Esophagus squamous epithelium (tissue), 5 donors: ENCODE measurements at regions not wholly inside any gene's neighbourhood (a gene's known extent, or its start where the extent isn't known, plus 50 kb on each side); places are given as distances from the start of the nearest gene placed in this dataset.

Experiments
- DNase-seq: peaks from one replicate; lab custom pipeline; 2025; lab: John Stamatoyannopoulos, UW
- H3K27ac ChIP-seq, 4 donors: fragments of 200-600 bp; sonication (generic); one replicate each; pipeline ENCODE4 v1.5.1; 2016 to 2019; ENCODE audit warnings: mild to moderate bottlenecking in 1 of 4
- H3K27me3 ChIP-seq, 4 donors: fragments of 200-600 bp; sonication (generic); 1 replicate in 3 of 4; 2 replicates in 1 of 4; pipeline versions ENCODE4 v1.5.1 to v1.6.0; 2017 to 2021; ENCODE audit warnings: antibody characterized with exemption in 1 of 4
- H3K36me3 ChIP-seq, 3 donors: fragments of 200-600 bp; sonication (generic); one replicate each; pipeline ENCODE4 v1.5.1; 2016 to 2019
- H3K4me1 ChIP-seq, 3 donors: fragments of 200-600 bp; sonication (generic); one replicate each; pipeline ENCODE4 v1.5.1; 2017 to 2019
- H3K4me3 ChIP-seq, 4 donors: fragments of 200-600 bp; sonication (generic); 1 replicate in 3 of 4; 2 replicates in 1 of 4; pipeline ENCODE4 v1.5.1; 2016 to 2019; ENCODE audit warnings: mild to moderate bottlenecking in 2 of 4, moderate library complexity in 1 of 4
- H3K9me3 ChIP-seq, 3 donors: fragments of 200-600 bp; sonication (generic); one replicate each; pipeline ENCODE4 v1.5.1; 2016 to 2019
- POLR2A ChIP-seq, 4 donors: fragments of 450-650 bp; IDR thresholded peaks; one replicate each; pipeline ENCODE4 v1.6.1; 2017; ENCODE audit warnings: antibody characterized with exemption in 4 of 4, mild to moderate bottlenecking in 4 of 4, moderate library complexity in 3 of 4
- WGBS, 2 donors: methylation state at CpG; one replicate each; pipeline ENCODE4 v1.1.5; 2018; 5-methylcytosine and 5-hydroxymethylcytosine counted together
- intact Hi-C: fragments of 100-400 bp; cut with DNase I; formaldehyde crosslinking; loops from one replicate; pipeline ENCODE4 v1.15.0; 2022
- TF ChIP-seq, protein P1 (sequence below), 6 experiments: fragments of 450-650 bp in 4 of 6; fragments of 200-600 bp in 2 of 6; sonication (generic) in 2 of 6; IDR thresholded peaks; one replicate each; pipeline ENCODE4 v1.5.1; 2016 to 2019; ENCODE audit warnings: antibody characterized with exemption in 6 of 6, mild to moderate bottlenecking in 4 of 6, moderate library complexity in 4 of 6
- donor health status: DM: yes; HTN: yes; CAD: no.

DNA sequence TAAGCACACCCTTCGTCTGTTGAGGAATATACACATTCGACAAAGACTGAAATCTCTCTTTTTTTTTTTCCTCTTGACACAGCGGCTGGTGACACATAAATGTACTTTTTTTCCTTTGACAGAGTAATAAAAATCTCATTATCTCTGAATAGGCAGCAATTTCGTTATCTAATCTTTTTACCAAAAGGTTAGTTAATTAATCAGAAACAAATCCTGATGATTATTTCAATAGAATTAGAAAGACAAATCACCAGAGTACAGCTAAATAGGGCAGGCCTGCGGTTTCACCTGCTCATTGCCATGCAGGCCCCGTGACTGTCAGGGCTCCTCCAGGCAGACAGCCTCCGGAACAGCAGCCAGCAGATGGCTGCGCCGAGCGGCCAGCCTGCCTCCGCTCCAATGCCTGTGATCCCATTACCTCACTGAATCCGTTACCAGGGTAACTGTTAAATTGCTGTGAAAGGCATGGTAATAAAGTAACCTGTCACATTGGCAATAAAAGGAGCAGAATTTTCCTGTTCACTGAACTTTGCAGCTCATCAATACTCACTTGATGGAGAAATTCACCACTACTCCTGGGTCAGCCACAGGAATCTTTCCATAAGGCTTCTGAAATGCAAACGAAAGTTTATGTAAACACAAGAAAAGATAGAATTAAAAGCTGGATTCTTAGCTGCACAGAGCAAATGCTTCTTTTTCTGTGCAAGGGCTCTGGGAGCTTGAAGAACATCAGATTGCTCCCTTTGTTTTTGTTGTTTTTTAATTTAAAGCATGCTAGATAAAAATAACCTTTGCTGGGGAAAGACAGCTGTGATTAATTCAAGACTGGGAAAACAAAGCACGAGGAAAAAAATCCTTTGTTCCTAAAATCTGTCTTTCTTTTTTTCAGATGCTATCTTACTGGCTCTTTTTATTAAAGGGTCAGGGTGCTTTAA lies 666.4 kb upstream of the ZNF608 start:
- H3K9me3 ChIP-seq = no peaks in the 10 kb centered on the region
- DNase-seq = no peak
- no peaks in the 10 kb centered on the region for H3K36me3 ChIP-seq
- 23 to 25% methylated on average over 14 of the region's 14 CpGs for WGBS, 2 donors
- peaks cover 18 to 55% (median 38%) of the 10 kb centered on the region in 3 donors for H3K4me1 ChIP-seq
- intact Hi-C loops = no loop called here
- peak overlapping the region; percentile 65 to 83 (median 77) for H3K27ac ChIP-seq
- H3K27me3 ChIP-seq = no peaks in the 10 kb centered on the region
- no peak for TF ChIP-seq POLR2A (IDR thresholded peaks at IDR 0.05)
- TF ChIP-seq, protein P1, sequence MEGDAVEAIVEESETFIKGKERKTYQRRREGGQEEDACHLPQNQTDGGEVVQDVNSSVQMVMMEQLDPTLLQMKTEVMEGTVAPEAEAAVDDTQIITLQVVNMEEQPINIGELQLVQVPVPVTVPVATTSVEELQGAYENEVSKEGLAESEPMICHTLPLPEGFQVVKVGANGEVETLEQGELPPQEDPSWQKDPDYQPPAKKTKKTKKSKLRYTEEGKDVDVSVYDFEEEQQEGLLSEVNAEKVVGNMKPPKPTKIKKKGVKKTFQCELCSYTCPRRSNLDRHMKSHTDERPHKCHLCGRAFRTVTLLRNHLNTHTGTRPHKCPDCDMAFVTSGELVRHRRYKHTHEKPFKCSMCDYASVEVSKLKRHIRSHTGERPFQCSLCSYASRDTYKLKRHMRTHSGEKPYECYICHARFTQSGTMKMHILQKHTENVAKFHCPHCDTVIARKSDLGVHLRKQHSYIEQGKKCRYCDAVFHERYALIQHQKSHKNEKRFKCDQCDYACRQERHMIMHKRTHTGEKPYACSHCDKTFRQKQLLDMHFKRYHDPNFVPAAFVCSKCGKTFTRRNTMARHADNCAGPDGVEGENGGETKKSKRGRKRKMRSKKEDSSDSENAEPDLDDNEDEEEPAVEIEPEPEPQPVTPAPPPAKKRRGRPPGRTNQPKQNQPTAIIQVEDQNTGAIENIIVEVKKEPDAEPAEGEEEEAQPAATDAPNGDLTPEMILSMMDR (IDR thresholded peaks at IDR 0.05) = peak in 5 of 6 experiments; percentile 7 to 51 (median 24)
- H3K4me3 ChIP-seq = peak overlapping the region in 1 of 4 donors; percentile 12

DNA sequence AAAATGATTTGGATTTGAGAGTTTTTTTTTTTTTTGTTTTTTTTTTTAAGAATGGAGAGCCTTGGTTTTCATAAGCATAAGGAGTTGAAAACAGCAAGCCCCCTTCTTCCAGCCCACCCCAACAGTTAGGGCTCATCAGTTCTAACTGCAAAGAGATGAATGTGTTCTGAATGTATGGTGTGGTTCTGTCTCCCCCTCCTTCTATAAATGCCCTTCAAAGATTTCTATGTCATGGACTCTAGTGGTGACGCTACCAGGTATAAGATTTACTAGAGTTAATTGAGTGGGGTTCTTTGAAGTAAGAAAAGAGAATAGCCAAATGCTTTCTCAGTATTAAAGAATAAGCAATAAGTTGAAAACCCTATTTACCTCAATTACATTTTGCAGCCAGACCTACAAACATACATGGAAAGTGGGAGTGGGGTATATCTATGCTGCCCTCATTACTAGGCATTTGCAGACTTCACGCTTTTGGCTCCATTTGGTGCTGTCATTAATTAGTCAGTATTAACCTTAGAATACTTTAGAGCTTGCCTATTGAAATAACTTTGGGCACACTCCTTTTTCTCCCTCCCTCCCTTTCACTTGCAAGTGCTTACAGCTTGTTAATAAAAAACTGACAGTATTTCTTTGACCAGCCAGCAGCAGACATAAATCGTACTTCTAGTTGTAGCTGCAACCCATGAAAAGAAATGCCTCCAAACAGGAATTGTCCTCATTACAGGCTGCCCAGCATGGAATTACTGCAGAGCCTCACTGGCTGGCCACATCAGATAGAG lies 667.2 kb upstream of the ZNF608 start:
- no peaks in the 10 kb centered on the region for H3K27me3 ChIP-seq
- DNase-seq = no peak
- TF ChIP-seq, protein P1 (IDR thresholded peaks at IDR 0.05) = no peak
- no peak for TF ChIP-seq POLR2A (IDR thresholded peaks at IDR 0.05)
- peaks cover 18 to 47% (median 38%) of the 10 kb centered on the region in 3 donors for H3K4me1 ChIP-seq
- intact Hi-C loops = no loop called here
- H3K36me3 ChIP-seq = no peaks in the 10 kb centered on the region
- no peak overlapping the region for H3K4me3 ChIP-seq
- 81 to 84% methylated on average over 3 of the region's 3 CpGs for WGBS, 2 donors
- H3K27ac ChIP-seq = peak overlapping the region in 1 of 4 donors; percentile 83
- H3K9me3 ChIP-seq = no peaks in the 10 kb centered on the region

DNA sequence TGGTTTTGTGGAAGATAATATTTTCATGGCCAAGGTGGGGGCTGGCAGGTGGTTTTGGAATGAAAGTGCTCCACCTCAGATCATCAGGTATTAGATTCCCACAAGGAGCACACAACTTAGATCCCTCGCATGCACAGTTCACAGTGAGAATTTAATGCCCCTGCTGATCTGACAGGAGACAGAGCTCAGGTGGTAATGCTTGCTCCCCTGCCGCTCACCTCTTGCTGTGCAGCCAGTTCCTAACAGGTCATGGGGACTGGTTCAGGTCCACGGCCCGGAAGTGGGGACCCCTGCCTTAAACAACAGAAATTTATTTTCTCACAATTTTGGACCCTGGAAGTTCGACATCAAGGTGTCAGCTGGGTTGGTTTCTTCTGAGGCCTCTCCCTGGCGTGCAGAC lies 668.7 kb upstream of the ZNF608 start:
- Histone ChIP-seq H3K36me3 (no peaks in the 10 kb centered on the region), H3K4me3 (no peak overlapping the region), H3K27ac (no peak overlapping the region), H3K9me3 (no peaks in the 10 kb centered on the region), H3K27me3 (no peaks in the 10 kb centered on the region), H3K4me1 (peaks cover 15 to 32% (median 31%) of the 10 kb centered on the region in 3 donors)
- DNase-seq = no peak
- WGBS, 2 donors = 78 to 93% methylated on average over 6 of the region's 6 CpGs
- intact Hi-C loops = no loop called here
- TF ChIP-seq, protein P1 (IDR thresholded peaks at IDR 0.05) = no peak

DNA sequence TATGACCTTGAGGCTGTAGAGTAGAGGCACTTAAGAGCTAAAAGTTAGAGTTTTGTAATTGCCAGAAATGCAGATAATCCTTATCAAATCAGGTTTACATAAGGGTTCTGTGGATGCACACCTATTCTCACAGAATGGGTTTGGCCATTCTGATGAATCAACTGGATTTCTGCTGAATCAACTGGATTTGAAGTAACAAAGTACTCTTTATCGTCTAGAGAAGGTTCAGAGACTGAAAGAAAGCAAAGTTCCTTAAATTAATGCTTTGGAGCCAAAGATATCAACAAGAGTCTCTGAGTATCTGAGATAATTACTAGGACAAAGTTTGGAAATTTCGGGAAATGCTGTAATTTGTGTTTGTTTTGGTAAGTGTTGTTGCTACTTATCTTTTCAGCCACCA lies 669.6 kb upstream of the ZNF608 start:
- 77 to 81% methylated on average over 2 of the region's 2 CpGs for WGBS, 2 donors
- TF ChIP-seq, protein P1 (IDR thresholded peaks at IDR 0.05) = no peak
- TF ChIP-seq POLR2A (IDR thresholded peaks at IDR 0.05) = no peak

DNA sequence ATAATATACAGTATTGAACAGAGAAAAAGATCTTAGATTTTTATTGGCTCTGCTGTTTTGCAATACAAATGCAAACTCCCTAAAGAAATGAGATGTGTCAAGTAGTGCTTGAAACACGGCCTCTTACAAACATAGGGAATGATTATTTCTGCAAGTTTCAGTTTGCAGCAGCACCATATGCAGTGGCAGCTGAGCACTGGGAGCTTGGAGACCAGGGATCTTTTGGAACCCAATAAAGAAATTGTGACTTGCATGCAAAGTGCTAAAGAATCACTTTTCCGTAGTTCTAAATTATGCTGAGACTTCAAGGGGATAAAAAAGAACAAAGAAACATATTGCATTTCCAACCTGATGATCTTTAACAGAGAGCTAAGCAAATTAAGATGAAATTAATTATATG lies 674.6 kb upstream of the ZNF608 start:
- H3K27ac ChIP-seq = no peak overlapping the region
- H3K4me1 ChIP-seq = no peaks in the 10 kb centered on the region
- TF ChIP-seq POLR2A (IDR thresholded peaks at IDR 0.05) = no peak
- TF ChIP-seq, protein P1 (IDR thresholded peaks at IDR 0.05) = no peak
- no peaks in the 10 kb centered on the region for H3K36me3 ChIP-seq
- intact Hi-C loops = no loop called here
- 73 to 88% methylated on average over 2 of the region's 2 CpGs for WGBS, 2 donors
- H3K9me3 ChIP-seq = no peaks in the 10 kb centered on the region
- no peak for DNase-seq
- no peaks in the 10 kb centered on the region for H3K27me3 ChIP-seq
- H3K4me3 ChIP-seq = no peak overlapping the region

More for the DNA sequence above, 669.6 kb upstream of the ZNF608 start:
- no peaks in the 10 kb centered on the region for H3K27me3 ChIP-seq
- intact Hi-C loops = no loop called here
- H3K27ac ChIP-seq = no peak overlapping the region
- no peaks in the 10 kb centered on the region for H3K9me3 ChIP-seq
- no peak overlapping the region for H3K4me3 ChIP-seq
- no peak for DNase-seq
- peaks cover 12 to 23% (median 22%) of the 10 kb centered on the region in 3 donors for H3K4me1 ChIP-seq
- no peaks in the 10 kb centered on the region for H3K36me3 ChIP-seq
